22Rv1 (cell line): ENCODE measurements at regions not wholly inside any gene's neighbourhood (a gene's known extent, or its start where the extent isn't known, plus 50 kb on each side); places are given as distances from the start of the nearest gene placed in this dataset.

ENCODE experiments used
- CTCF ChIP-seq: fragments of 450-650 bp; IDR thresholded peaks from 2 replicates; pipeline ENCODE4 v1.5.1; 2017; ENCODE audit warnings: mild to moderate bottlenecking
- ZFX ChIP-seq: fragments of 450-650 bp; IDR thresholded peaks from 2 replicates; pipeline ENCODE4 v1.6.1; 2017; ENCODE audit warnings: antibody characterized with exemption, borderline replicate concordance

GRCh38 chr17:79243996-79244395 lies 169.4 kb downstream of the ENGASE start:
- TF ChIP-seq CTCF (no peak), ZFX (no peak)
